ENCODE measurements at regions not wholly inside any gene's neighbourhood (a gene's known extent, or its start where the extent isn't known, plus 50 kb on each side); places are given as distances from the start of the nearest gene placed in this dataset.

- TF ChIP-seq EZH2 (IDR thresholded peaks at IDR 0.05) (no peak), POLR2AphosphoS5 (IDR thresholded peaks at IDR 0.05; ENCODE audit: borderline replicate concordance, low read depth, low read length) (no peak), FOXP2 (optimal IDR thresholded peaks at IDR 0.05; ENCODE audit: control extremely low read depth, extremely low read length, insufficient read depth) (no peak)
These were observed 207.3 kb upstream of the PABPC4L start for GRCh38 chr4:134408897-134409296.

Measured in SK-N-MC (cell line).